RPMI8226 (cell line): ENCODE measurements at regions not wholly inside any gene's neighbourhood (a gene's known extent, or its start where the extent isn't known, plus 50 kb on each side); places are given as distances from the start of the nearest gene placed in this dataset.
"Not testable (repeated sequence)": the region's sequence is repeated elsewhere in the genome, so short reads cannot be mapped to it uniquely, and the experiment has no call there.

Experiments
- DNase-seq: peaks from one replicate; pipeline ENCODE4 v3.0.0-alpha.2; 2015

GRCh38 chr10:64089648-64090047 is 568.4 kb downstream of the REEP3 start:
- no peak for DNase-seq

DNA sequence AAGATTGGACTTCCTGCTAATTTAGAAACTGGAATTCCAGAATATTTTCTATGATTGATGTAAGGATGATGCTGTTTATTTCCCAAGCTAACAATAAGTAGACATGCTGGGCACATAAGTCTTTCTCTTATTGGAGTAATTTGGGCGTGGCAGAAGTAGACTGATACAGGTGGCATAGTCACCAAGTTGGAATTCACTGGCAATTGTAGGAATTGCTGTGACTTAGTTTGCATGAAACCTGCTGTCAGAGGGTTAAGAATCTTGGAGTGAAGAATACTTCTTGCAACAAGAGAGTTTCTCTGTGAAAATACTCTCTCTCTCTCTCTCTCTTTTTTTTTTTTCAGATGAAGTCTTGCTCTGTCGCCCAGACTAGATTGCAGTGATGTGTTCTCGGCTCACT is 569.7 kb downstream of the REEP3 start:
- no peak for DNase-seq

- DNase-seq: no peak
Observed at GRCh38 chr10:64091897-64092296, 570.7 kb downstream of the REEP3 start.

DNA sequence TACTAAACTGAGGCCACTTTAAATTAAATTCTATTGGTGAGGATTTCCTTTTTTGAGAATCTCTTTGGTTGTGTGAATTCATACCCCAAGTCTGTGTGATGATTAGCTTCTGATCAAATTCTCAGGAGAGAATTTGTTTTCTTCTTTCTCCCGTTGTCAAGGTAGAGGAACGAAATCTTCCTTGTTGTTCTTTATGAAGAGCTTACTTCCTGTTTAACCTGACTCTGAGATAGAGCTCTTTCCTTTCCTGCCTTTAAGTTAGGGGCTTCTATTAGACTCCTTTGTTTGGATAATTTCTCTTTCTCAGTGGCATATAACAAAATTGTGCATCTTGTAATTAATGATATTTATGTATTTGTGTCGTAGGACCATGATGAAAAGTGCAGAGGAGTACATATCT is 572.1 kb downstream of the REEP3 start:
- DNase-seq: no peak

DNA sequence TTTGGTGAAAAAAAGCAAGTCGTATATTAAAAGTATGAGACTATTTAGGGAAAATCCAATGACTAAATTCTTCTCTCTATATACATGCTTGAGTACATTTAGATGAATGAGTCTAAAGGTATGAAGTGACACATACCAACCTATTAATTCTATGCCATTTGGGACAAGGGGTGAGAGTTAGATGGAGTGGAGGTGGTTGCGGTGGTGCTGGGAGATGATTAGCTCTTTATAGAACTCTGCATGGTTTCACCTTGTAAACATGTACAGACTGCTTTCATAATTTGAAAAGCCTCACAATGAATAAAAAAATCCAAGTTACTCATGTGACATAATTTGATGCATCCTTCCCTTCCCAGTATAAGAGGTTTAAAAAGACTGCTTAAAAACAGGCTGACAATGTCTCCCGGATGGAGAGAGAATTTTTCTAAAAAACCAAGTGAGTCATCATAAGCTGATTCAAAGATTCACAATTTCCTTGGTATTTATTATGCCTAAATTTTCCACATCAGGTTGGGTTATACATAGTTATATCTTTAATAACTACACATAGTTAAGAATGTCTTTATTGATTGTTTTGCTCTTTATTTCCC is 572.8 kb downstream of the REEP3 start:
- DNase-seq: no peak

GRCh38 chr10:64096941-64097340 is 575.7 kb downstream of the REEP3 start:
- DNase-seq: no peak

- no peak for DNase-seq
Observed at GRCh38 chr10:64097391-64098122, 576.4 kb downstream of the REEP3 start.

DNA sequence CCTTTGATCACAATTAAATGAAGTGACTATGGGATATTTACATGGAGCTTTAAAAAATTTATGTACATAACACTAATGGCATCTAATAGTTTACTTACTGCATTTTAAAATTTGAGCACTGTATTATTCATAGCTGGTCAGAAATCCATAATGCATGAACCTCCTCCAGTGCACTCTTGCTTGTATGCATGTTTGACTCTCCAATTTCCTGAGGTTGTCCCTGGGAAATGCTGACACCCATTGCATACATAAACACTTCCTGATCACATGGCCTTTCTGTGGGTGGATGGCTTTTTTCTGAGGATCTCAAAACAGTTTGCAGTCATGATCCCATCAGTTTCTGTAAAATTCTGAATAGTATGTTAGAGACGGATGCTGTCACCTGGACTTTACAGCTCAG is 577.8 kb downstream of the REEP3 start:
- no peak for DNase-seq

GRCh38 chr10:64101606-64102263 is 580.5 kb downstream of the REEP3 start:
- DNase-seq: no peak

DNA sequence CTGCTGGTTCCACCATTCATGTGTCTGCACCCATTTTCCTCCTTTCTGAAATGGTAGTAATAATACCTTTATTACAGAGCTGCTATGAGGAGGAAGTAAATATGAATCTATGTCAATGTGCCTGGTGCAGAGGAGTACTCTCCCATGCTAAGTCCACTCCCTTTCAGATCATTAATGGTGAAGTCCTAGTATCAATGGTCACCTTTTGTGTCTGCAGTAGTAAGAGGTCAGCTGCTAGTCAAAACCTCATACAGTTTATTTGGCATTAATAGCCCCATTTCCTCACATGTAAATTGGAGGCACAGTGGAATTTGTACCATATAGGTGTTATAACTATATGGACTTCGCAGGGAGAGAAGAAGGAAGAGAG is 581.0 kb downstream of the REEP3 start:
- no peak for DNase-seq

DNA sequence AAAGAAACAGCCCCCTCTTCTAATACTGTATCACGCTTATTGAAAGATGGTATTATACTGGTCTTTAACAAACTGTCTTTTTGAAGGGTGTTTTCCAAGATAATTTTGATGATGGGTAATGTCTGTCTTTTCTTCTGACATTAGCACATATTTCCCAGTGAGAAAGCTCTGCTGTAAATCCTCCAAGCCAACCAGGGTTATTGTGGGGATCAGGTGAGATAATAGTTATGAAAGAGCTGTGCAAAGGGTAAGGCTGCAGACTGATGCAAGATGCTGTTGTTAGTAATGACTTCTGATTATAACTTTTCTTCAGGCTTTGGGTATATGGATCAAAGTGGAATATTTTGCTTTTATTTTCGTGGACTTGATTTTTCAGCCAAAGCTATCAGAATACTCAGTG is 581.7 kb downstream of the REEP3 start:
- no peak for DNase-seq

- DNase-seq: no peak
Observed at GRCh38 chr10:64103750-64104470, 582.7 kb downstream of the REEP3 start.

GRCh38 chr10:64109926-64110495 is 588.8 kb downstream of the REEP3 start:
- no peak for DNase-seq

GRCh38 chr10:64112701-64113355 is 591.6 kb downstream of the REEP3 start:
- DNase-seq: no peak

GRCh38 chr10:64113375-64113774 is 592.2 kb downstream of the REEP3 start:
- DNase-seq: no peak

GRCh38 chr10:64113792-64114191 is 592.6 kb downstream of the REEP3 start:
- no peak for DNase-seq

- no peak for DNase-seq
Observed at GRCh38 chr10:64115471-64115870, 594.3 kb downstream of the REEP3 start.

GRCh38 chr10:64115908-64116643 is 594.9 kb downstream of the REEP3 start:
- no peak for DNase-seq

DNA sequence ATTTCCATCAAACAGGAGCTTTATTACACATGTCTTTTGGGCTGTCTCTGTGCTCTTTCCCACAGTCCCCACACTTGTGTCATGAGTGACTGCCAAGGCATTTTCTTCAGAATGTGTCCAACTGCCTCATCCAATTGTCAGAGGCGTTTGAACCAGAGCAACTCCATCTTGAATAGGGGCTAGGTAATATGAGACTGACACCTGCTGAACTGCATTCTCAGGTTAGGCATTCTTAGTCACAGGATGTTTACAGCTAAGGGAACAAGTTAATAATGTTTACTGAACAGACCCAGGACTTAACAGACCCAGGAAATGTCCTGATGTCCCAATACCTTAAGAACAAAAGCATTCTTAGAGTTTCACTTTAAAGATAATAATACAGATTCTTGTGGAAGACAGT is 595.5 kb downstream of the REEP3 start:
- no peak for DNase-seq

GRCh38 chr10:64118736-64119135 is 597.5 kb downstream of the REEP3 start:
- DNase-seq: no peak

DNA sequence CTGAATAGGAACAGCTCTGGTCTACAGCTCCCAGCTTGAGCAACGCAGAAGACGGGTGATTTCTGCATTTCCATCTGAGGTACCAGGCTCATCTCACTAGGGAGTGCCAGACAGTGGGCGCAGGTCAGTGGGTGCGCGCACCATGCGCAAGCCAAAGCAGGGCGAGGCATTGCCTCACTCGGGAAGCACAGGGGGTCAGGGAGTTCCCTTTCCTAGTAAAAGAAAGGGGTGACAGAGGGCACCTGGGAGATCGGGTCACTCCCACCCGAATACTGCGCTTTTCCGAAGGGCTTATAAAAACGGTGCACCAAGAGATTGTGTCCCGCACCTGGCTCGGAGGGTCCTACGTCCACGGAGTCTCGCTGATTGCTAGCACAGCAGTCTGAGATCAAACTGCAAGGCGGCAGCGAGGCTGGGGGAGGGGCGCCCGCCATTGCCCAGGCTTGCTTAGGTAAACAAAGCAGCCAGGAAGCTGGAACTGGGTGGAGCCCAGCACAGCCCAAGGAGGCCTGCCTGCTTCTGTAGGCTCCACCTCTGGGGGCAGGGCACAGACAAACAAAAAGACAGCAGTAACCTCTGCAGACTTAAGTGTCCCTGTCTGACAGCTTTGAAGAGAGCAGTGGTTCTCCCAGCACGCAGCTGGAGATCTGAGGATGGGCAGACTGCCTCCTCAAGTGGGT is 599.2 kb downstream of the REEP3 start:
- DNase-seq: not testable (repeated sequence)

- no peak for DNase-seq
Observed at GRCh38 chr10:64130152-64130551, 609.0 kb downstream of the REEP3 start.
